ENCODE measurements at regions not wholly inside any gene's neighbourhood (a gene's known extent, or its start where the extent isn't known, plus 50 kb on each side); places are given as distances from the start of the nearest gene placed in this dataset.

GRCh38 chr6:132140189-132140588, 189.0 kb upstream of the CCN2 start:
- no peak overlapping the region for H3K4me3 ChIP-seq (ENCODE audit: low read length)
- no peaks in the 10 kb centered on the region for H3K4me1 ChIP-seq (ENCODE audit: control insufficient read depth, insufficient read depth, low read length)
- H3K9me3 ChIP-seq (ENCODE audit: control insufficient read depth, low read length), result no peaks in the 10 kb centered on the region
- no peaks in the 10 kb centered on the region for H3K36me3 ChIP-seq (ENCODE audit: control insufficient read depth, insufficient read depth, low read length, severe bottlenecking)
- H3K27me3 ChIP-seq (replicated peaks; ENCODE audit: control insufficient read depth, insufficient read depth, low read length), result no peaks in the 10 kb centered on the region
- no peak for DNase-seq (ENCODE audit: low read depth)
- H3K9ac ChIP-seq (ENCODE audit: low read length), result no peak overlapping the region

GRCh38 chr6:132139611-132140010, 188.4 kb upstream of the CCN2 start:
- Histone ChIP-seq H3K9ac (ENCODE audit: low read length) (no peak overlapping the region), H3K4me3 (ENCODE audit: low read length) (no peak overlapping the region), H3K4me1 (ENCODE audit: control insufficient read depth, insufficient read depth, low read length) (no peaks in the 10 kb centered on the region), H3K9me3 (ENCODE audit: control insufficient read depth, low read length) (no peaks in the 10 kb centered on the region), H3K27me3 (replicated peaks; ENCODE audit: control insufficient read depth, insufficient read depth, low read length) (no peaks in the 10 kb centered on the region), H3K36me3 (ENCODE audit: control insufficient read depth, insufficient read depth, low read length, severe bottlenecking) (no peaks in the 10 kb centered on the region)
- DNase-seq (ENCODE audit: low read depth), result no peak

GRCh38 chr6:132136981-132137380, 185.8 kb upstream of the CCN2 start:
- no peak overlapping the region for H3K9ac ChIP-seq (ENCODE audit: low read length)
- no peak overlapping the region for H3K4me3 ChIP-seq (ENCODE audit: low read length)
- no peaks in the 10 kb centered on the region for H3K9me3 ChIP-seq (ENCODE audit: control insufficient read depth, low read length)
- H3K36me3 ChIP-seq (ENCODE audit: control insufficient read depth, insufficient read depth, low read length, severe bottlenecking), result no peaks in the 10 kb centered on the region
- DNase-seq (ENCODE audit: low read depth), result no peak
- H3K4me1 ChIP-seq (ENCODE audit: control insufficient read depth, insufficient read depth, low read length), result peaks cover 14% of the 10 kb centered on the region
- H3K27me3 ChIP-seq (replicated peaks; ENCODE audit: control insufficient read depth, insufficient read depth, low read length), result no peaks in the 10 kb centered on the region

- peaks cover 30% of the 10 kb centered on the region for H3K4me1 ChIP-seq (ENCODE audit: control insufficient read depth, insufficient read depth, low read length)
- no peaks in the 10 kb centered on the region for H3K27me3 ChIP-seq (replicated peaks; ENCODE audit: control insufficient read depth, insufficient read depth, low read length)
- no peak for DNase-seq (ENCODE audit: low read depth)
- no peaks in the 10 kb centered on the region for H3K36me3 ChIP-seq (ENCODE audit: control insufficient read depth, insufficient read depth, low read length, severe bottlenecking)
- H3K9me3 ChIP-seq (ENCODE audit: control insufficient read depth, low read length), result no peaks in the 10 kb centered on the region
- no peak overlapping the region for H3K9ac ChIP-seq (ENCODE audit: low read length)
- no peak overlapping the region for H3K4me3 ChIP-seq (ENCODE audit: low read length)
Observed at GRCh38 chr6:132135409-132135808, 184.2 kb upstream of the CCN2 start.

- Histone ChIP-seq H3K4me1 (ENCODE audit: control insufficient read depth, insufficient read depth, low read length) (peaks cover 32% of the 10 kb centered on the region), H3K9me3 (ENCODE audit: control insufficient read depth, low read length) (no peaks in the 10 kb centered on the region), H3K9ac (ENCODE audit: low read length) (no peak overlapping the region), H3K36me3 (ENCODE audit: control insufficient read depth, insufficient read depth, low read length, severe bottlenecking) (no peaks in the 10 kb centered on the region), H3K27me3 (replicated peaks; ENCODE audit: control insufficient read depth, insufficient read depth, low read length) (no peaks in the 10 kb centered on the region), H3K4me3 (ENCODE audit: low read length) (no peak overlapping the region)
- no peak for DNase-seq (ENCODE audit: low read depth)
Observed at GRCh38 chr6:132133736-132134445, 182.7 kb upstream of the CCN2 start.

- peak; percentile 49 for DNase-seq (ENCODE audit: low read depth)
Observed at GRCh38 chr6:132132924-132133639, 181.9 kb upstream of the CCN2 start.

GRCh38 chr6:132132422-132132821, 181.2 kb upstream of the CCN2 start:
- no peak overlapping the region for H3K4me3 ChIP-seq (ENCODE audit: low read length)
- H3K9me3 ChIP-seq (ENCODE audit: control insufficient read depth, low read length), result no peaks in the 10 kb centered on the region
- no peaks in the 10 kb centered on the region for H3K36me3 ChIP-seq (ENCODE audit: control insufficient read depth, insufficient read depth, low read length, severe bottlenecking)
- H3K27me3 ChIP-seq (replicated peaks; ENCODE audit: control insufficient read depth, insufficient read depth, low read length), result no peaks in the 10 kb centered on the region
- H3K4me1 ChIP-seq (ENCODE audit: control insufficient read depth, insufficient read depth, low read length), result peaks cover 32% of the 10 kb centered on the region
- DNase-seq (ENCODE audit: low read depth), result peak; percentile 46
- no peak overlapping the region for H3K9ac ChIP-seq (ENCODE audit: low read length)

More at GRCh38 chr6:132132924-132133639, 181.9 kb upstream of the CCN2 start:
- Histone ChIP-seq H3K36me3 (ENCODE audit: control insufficient read depth, insufficient read depth, low read length, severe bottlenecking) (no peaks in the 10 kb centered on the region), H3K4me1 (ENCODE audit: control insufficient read depth, insufficient read depth, low read length) (peaks cover 32% of the 10 kb centered on the region), H3K9ac (ENCODE audit: low read length) (peak overlapping the region; percentile 17), H3K4me3 (ENCODE audit: low read length) (no peak overlapping the region), H3K9me3 (ENCODE audit: control insufficient read depth, low read length) (no peaks in the 10 kb centered on the region), H3K27me3 (replicated peaks; ENCODE audit: control insufficient read depth, insufficient read depth, low read length) (no peaks in the 10 kb centered on the region)

- Histone ChIP-seq H3K27me3 (replicated peaks; ENCODE audit: control insufficient read depth, insufficient read depth, low read length) (no peaks in the 10 kb centered on the region), H3K4me1 (ENCODE audit: control insufficient read depth, insufficient read depth, low read length) (peaks cover 32% of the 10 kb centered on the region), H3K9ac (ENCODE audit: low read length) (peak overlapping the region; percentile 64), H3K36me3 (ENCODE audit: control insufficient read depth, insufficient read depth, low read length, severe bottlenecking) (no peaks in the 10 kb centered on the region), H3K9me3 (ENCODE audit: control insufficient read depth, low read length) (no peaks in the 10 kb centered on the region), H3K4me3 (ENCODE audit: low read length) (peak overlapping the region; percentile 54)
- DNase-seq (ENCODE audit: low read depth), result peak; percentile 83
Observed at GRCh38 chr6:132131758-132132157, 180.6 kb upstream of the CCN2 start.

GRCh38 chr6:132131351-132131750, 180.2 kb upstream of the CCN2 start:
- no peaks in the 10 kb centered on the region for H3K27me3 ChIP-seq (replicated peaks; ENCODE audit: control insufficient read depth, insufficient read depth, low read length)
- H3K9me3 ChIP-seq (ENCODE audit: control insufficient read depth, low read length), result no peaks in the 10 kb centered on the region
- H3K4me3 ChIP-seq (ENCODE audit: low read length), result peak overlapping the region; percentile 54
- peak overlapping the region; percentile 64 for H3K9ac ChIP-seq (ENCODE audit: low read length)
- DNase-seq (ENCODE audit: low read depth), result no peak
- no peaks in the 10 kb centered on the region for H3K36me3 ChIP-seq (ENCODE audit: control insufficient read depth, insufficient read depth, low read length, severe bottlenecking)
- peaks cover 32% of the 10 kb centered on the region for H3K4me1 ChIP-seq (ENCODE audit: control insufficient read depth, insufficient read depth, low read length)

- Histone ChIP-seq H3K9ac (ENCODE audit: low read length) (peak overlapping the region; percentile 64), H3K4me3 (ENCODE audit: low read length) (peak overlapping the region; percentile 54), H3K4me1 (ENCODE audit: control insufficient read depth, insufficient read depth, low read length) (peaks cover 32% of the 10 kb centered on the region), H3K36me3 (ENCODE audit: control insufficient read depth, insufficient read depth, low read length, severe bottlenecking) (no peaks in the 10 kb centered on the region), H3K27me3 (replicated peaks; ENCODE audit: control insufficient read depth, insufficient read depth, low read length) (no peaks in the 10 kb centered on the region), H3K9me3 (ENCODE audit: control insufficient read depth, low read length) (no peaks in the 10 kb centered on the region)
- no peak for DNase-seq (ENCODE audit: low read depth)
Observed at GRCh38 chr6:132130626-132131298, 179.6 kb upstream of the CCN2 start.

- H3K27me3 ChIP-seq (replicated peaks; ENCODE audit: control insufficient read depth, insufficient read depth, low read length), result no peaks in the 10 kb centered on the region
- DNase-seq (ENCODE audit: low read depth), result no peak
- H3K36me3 ChIP-seq (ENCODE audit: control insufficient read depth, insufficient read depth, low read length, severe bottlenecking), result no peaks in the 10 kb centered on the region
- no peak overlapping the region for H3K4me3 ChIP-seq (ENCODE audit: low read length)
- no peaks in the 10 kb centered on the region for H3K9me3 ChIP-seq (ENCODE audit: control insufficient read depth, low read length)
- H3K4me1 ChIP-seq (ENCODE audit: control insufficient read depth, insufficient read depth, low read length), result peaks cover 38% of the 10 kb centered on the region
- no peak overlapping the region for H3K9ac ChIP-seq (ENCODE audit: low read length)
Observed at GRCh38 chr6:132128424-132128823, 177.3 kb upstream of the CCN2 start.
